H1 (cell line): ENCODE measurements at regions not wholly inside any gene's neighbourhood (a gene's known extent, or its start where the extent isn't known, plus 50 kb on each side); places are given as distances from the start of the nearest gene placed in this dataset.

ENCODE experiments used
- RAD21 ChIP-seq, 2 experiments: IDR thresholded peaks in 1 of 2; conservative IDR thresholded peaks in 1 of 2; 2 replicates each; pipeline ENCODE4 v1.6.1; 2011; ENCODE audit warnings: low read depth in 2 of 2, low read length in 2 of 2, improper control_type of control experiment in 1 of 2, inconsistent platforms in 1 of 2, mild to moderate bottlenecking in 1 of 2, moderate library complexity in 1 of 2

- no peak for TF ChIP-seq RAD21 (IDR thresholded peaks at IDR 0.05 in 1 of 2, conservative IDR thresholded peaks at IDR 0.05 in 1 of 2; ENCODE audit: low read depth in 2 of 2, low read length in 2 of 2)
- TF ChIP-seq, all 59 proteins: peak for 0
Measured at GRCh38 chr6:40205801-40206200, 271.5 kb upstream of the MOCS1 start (continued).
